A172 (cell line): ENCODE measurements at regions not wholly inside any gene's neighbourhood (a gene's known extent, or its start where the extent isn't known, plus 50 kb on each side); places are given as distances from the start of the nearest gene placed in this dataset.

Experiments
- DNase-seq: peaks from one replicate; pipeline ENCODE4 v3.0.0-alpha.2; 2015; ENCODE audit warnings: low spot score

DNA sequence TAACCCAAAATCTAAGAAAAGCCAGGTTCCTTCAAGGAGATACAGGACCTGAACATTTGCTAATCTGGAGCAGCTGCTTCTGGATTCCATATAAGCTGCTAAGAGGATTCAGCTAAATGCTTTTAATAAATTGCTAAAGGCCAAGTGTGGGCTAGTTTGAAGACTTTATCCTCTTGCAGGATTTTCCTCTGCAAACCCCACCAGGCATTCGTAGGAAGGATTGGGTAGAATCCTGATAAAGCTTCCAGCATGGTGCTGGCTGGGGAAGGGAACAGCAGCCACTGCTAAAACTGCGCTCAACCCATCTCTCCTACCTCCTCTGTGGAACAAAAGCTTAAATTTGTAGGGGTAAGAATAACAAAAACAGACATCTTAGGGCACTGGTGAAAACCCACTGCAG, 61.3 kb upstream of the TAB3 start:
- no peak for DNase-seq

DNA sequence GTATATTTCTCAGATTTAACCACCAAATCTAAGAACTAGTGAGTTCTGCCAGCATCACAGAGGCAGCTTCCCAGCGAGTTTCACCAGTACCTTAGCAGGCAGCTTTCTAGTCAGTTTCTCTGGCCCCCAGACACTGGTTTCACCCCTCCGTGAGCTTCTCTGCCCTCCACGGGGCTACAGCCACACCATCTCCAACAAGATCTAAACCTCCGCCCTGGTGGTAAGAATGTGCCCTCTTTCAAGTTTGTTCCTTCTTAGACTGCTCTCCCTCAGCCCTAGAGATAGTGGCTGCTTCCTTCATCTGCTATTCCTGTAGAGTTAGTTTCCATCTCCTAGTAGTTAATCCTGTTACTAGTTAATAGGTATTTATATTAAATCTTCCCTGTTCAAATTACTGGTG, 60.5 kb upstream of the TAB3 start:
- no peak for DNase-seq

DNA sequence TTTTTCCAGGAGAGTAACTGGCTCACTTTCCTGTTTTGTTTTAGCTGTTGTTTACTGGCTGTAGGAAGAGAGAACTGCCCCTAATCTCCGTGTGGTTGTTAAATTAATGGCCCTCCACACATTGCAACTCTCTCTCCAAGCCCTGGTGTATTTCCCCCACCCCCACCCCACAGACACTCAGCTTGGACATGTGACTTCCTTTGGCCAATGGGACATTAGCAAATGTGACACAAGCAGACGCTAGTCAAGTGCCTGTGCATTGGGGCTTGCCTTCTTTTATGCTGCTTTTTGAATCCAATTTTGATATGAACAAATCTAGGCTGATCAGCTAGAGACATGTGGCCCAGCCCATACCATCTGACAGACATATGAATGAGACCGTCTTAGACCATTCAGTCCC, 59.6 kb upstream of the TAB3 start:
- no peak for DNase-seq

DNA sequence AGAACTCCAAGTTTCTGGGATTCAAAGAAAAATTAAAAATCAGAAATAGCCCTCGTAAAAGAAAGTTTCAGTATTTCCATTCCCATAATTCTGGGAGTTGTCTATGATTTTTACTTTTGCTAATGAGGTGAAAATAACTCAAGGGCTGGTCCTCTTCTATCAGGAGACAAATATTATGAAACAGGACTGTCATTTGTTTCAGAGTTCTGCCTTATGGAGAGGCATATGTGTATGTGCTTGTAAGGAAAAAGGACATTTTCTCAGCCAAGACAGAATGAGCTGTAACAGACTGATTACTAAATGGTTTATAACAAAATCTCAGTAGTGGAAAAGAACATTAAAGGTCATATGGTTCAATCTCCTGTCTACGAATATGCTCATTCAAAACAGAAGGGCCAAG, 59.0 kb upstream of the TAB3 start:
- DNase-seq = no peak

DNA sequence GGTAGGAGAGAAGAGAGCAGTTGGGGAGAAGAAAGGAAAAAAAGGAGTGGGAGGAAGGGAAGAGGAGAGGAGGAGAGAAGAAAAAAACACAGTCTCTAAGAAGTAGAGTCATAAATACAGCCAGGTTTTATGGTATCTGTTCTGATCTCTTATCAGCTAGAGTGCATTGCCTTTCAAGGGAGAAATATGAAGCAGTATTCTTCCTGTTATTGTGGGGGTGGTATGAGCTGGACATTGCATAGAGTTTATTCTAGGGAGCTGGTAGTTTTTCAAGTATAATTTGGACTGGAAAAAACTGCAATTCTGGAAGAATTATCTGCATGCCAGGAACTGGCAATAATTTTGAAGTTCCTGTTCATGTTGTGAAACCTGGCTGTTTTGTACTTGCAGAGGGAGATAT, 54.9 kb upstream of the TAB3 start:
- no peak for DNase-seq

DNA sequence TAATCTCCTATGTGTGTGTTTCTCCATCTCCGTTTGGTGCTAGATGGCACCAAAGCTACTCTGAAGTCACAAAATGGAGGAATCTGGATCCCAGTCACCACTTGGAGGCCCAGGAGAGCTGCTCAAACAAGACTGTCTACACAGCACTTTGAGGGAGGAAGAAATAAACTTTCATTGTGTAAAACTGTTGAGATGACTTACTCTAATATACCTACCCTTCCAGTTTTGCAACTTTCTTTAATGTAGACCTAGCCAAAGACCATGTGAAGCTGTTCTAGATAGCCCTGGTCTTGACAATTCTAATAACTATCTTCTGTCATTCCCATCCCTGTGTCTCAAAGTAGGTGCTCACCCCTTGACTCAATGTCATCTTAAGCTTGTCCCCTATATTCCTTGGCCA, 52.8 kb upstream of the TAB3 start:
- no peak for DNase-seq

DNA sequence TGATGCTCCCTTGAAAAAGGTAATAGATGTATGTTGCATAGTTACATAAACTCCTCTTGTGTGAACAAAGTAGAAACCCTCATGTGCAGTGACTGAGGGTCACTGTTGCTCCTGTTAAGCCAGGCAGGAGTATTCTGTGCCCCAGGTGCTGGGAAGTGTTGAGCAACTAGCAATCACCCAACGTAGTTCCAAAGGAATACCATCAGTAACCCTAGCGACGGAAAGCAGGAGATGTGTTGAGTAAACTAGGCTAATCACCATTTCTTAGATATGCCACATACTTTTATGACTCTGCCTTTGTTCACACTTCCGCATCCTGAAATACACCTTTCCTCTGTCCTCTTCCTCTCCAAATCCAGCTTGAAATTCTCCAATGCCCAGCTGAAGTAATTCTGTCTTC, 50.9 kb upstream of the TAB3 start:
- no peak for DNase-seq
